ENCODE measurements at regions not wholly inside any gene's neighbourhood (a gene's known extent, or its start where the extent isn't known, plus 50 kb on each side); places are given as distances from the start of the nearest gene placed in this dataset.

DNA sequence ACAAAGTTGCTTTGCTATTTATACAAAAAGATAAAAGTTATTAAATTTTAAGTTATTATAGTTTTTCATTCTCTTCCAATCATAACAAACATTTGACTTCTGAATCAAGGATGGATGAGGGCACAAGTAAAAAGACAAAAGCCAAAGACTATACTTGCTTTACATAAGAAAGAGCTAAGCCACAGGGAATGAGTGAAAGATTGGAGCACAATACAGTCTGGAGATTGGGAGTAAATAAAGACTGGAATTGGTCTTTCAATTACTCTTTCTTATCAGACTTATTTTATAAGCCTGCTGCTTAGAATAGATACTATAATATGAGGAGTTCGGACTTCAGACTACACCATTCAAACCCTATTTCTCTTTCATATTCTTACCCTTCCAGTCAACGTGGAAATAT is 1874.1 kb upstream of the PRR20A start:
- H3K4me1 Mint-ChIP-seq (ENCODE audit: low read depth) = no peaks in the 10 kb centered on the region
- H3K36me3 Mint-ChIP-seq (ENCODE audit: insufficient read depth in 2 of 2) = no peaks in the 10 kb centered on the region
- H3K27me3 Mint-ChIP-seq (ENCODE audit: low read depth) = no peaks in the 10 kb centered on the region
- peaks cover 8 to 12% of the 10 kb centered on the region in 2 donors for H3K9me3 Mint-ChIP-seq
- DNase-seq (no peak), ATAC-seq (replicated peaks in 1 of 2) (no peak)
- no peak overlapping the region for H3K4me3 Mint-ChIP-seq
- H3K27ac Mint-ChIP-seq = no peak overlapping the region

DNA sequence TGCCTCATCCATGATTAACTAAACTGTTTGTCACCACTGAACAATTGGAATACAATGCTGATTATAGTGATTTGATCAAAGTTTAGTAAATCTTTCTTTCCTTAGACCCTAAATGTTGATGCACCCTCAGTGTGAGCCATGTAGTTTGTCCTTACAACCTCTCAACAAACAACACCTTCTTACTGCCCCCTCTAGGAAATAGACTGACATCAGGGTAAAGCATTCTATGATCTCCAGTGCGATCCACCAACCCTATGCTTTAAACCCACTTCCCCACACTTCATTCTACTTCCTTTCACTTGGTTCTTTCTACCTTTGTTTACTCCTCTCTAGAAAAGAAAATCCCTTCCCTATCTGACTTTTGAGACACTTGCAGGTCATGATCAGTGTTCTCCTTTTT is 1842.5 kb upstream of the PRR20A start:
- Mint-ChIP-seq H3K27ac (no peak overlapping the region), H3K27me3 (ENCODE audit: low read depth) (no peaks in the 10 kb centered on the region), H3K4me1 (ENCODE audit: low read depth) (no peaks in the 10 kb centered on the region), H3K36me3 (ENCODE audit: insufficient read depth in 2 of 2) (peaks cover 0 to 1% of the 10 kb centered on the region in 2 donors), H3K4me3 (no peak overlapping the region), H3K9me3 (peaks cover 7 to 18% of the 10 kb centered on the region in 2 donors)
- no peak for DNase-seq
- ATAC-seq (replicated peaks in 1 of 2) = no peak

DNA sequence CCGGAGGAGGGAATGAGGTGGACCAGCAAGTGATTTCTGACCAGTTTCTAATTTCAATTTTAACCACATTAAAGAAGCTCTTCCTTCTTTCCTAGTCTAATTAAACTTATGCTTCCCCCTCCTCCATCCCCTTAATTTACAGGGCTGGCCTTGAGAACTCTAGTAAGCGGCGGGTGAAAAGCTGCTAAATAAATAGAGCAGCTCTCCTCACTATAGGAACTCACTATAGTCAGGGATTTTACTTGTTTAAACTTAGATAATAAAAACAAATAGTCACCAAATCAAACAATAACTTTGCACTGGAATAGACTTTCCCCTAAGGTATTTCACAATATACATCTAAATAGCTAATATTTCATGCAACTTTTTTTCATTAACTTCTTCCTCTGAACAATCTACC is 1838.2 kb upstream of the PRR20A start:
- no peaks in the 10 kb centered on the region for H3K4me1 Mint-ChIP-seq (ENCODE audit: low read depth)
- no peak overlapping the region for H3K4me3 Mint-ChIP-seq
- DNase-seq (no peak), ATAC-seq (replicated peaks in 1 of 2) (no peak)
- no peak overlapping the region for H3K27ac Mint-ChIP-seq
- peaks cover 0 to under 1% of the 10 kb centered on the region in 2 donors for H3K36me3 Mint-ChIP-seq (ENCODE audit: insufficient read depth in 2 of 2)
- no peaks in the 10 kb centered on the region for H3K27me3 Mint-ChIP-seq (ENCODE audit: low read depth)
- H3K9me3 Mint-ChIP-seq = peaks cover 1 to 8% of the 10 kb centered on the region in 2 donors

DNA sequence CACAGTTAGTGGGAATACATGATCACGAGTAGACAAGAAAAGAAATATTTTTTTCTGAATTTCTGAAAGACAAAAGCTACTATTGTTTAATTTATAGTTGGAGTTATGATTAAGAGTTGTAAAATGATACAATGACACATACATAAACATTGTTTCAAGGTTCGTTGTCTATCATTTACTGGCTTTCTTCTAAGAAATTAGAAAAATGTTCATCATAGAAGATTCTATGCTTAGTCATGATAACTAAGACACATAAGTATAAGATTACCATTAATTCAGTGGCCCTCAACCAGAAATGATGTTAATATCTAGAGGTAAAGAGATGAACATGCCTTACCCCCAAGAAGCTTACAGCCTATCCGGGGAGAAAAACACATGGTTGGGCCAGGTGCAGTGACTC is 1832.8 kb upstream of the PRR20A start:
- Mint-ChIP-seq H3K27ac (no peak overlapping the region), H3K4me1 (ENCODE audit: low read depth) (no peaks in the 10 kb centered on the region), H3K4me3 (no peak overlapping the region), H3K9me3 (peaks cover 6 to 7% of the 10 kb centered on the region in 2 donors), H3K27me3 (ENCODE audit: low read depth) (no peaks in the 10 kb centered on the region), H3K36me3 (ENCODE audit: insufficient read depth in 2 of 2) (peaks cover 0 to 1% of the 10 kb centered on the region in 2 donors)
- ATAC-seq (replicated peaks in 1 of 2) = no peak
- no peak for DNase-seq

DNA sequence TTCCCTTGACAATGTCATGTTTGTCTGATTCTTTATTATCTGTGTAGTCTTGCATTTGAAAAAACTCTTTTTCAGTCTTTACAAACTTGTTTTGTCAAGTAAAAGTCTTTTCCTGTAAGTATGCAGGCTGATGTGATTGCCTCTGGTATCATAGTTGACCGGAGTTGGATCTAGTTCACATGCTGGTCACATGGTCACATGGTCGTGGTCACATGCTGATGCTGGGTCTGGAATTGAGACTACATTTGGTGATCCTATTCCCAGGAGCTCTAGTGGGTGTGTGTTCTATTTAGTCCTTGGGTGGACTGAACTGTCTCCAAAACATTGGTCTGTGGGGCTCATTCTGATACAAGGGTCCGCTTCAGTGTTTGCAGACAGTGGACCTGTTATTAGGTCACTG is 1798.8 kb upstream of the PRR20A start:
- H3K27me3 Mint-ChIP-seq (ENCODE audit: low read depth) = no peaks in the 10 kb centered on the region
- no peak overlapping the region for H3K4me3 Mint-ChIP-seq

DNA sequence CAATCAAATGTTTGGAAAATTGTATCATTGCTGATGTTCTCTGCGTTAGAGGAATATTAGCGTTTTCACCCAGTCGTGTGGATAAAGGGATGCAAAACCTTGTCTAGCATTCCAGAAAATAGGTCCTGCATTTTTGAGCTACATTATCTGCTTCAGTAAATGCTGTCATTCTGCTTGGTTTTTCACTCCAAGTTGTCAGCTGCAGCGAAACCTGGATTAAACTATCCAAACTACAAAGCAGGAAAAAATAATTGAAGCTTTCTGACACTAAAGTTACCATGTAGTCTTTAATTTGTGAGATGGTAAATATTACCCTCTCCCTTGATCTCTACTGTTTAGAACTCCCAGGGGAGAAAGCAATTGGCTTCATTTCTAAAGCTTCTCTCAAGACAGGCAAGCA is 1795.5 kb upstream of the PRR20A start:
- Mint-ChIP-seq H3K4me3 (no peak overlapping the region), H3K9me3 (peaks cover 3 to 6% of the 10 kb centered on the region in 2 donors), H3K27ac (no peak overlapping the region), H3K27me3 (ENCODE audit: low read depth) (no peaks in the 10 kb centered on the region), H3K4me1 (ENCODE audit: low read depth) (no peaks in the 10 kb centered on the region), H3K36me3 (ENCODE audit: insufficient read depth in 2 of 2) (peaks cover 0 to 1% of the 10 kb centered on the region in 2 donors)
- no peak for ATAC-seq (replicated peaks in 1 of 2)
- DNase-seq = no peak

More for the DNA sequence above, 1798.8 kb upstream of the PRR20A start:
- H3K27ac Mint-ChIP-seq = no peak overlapping the region
- no peaks in the 10 kb centered on the region for H3K4me1 Mint-ChIP-seq (ENCODE audit: low read depth)
- DNase-seq (no peak), ATAC-seq (replicated peaks in 1 of 2) (no peak)
- peaks cover 3 to 7% of the 10 kb centered on the region in 2 donors for H3K9me3 Mint-ChIP-seq
- H3K36me3 Mint-ChIP-seq (ENCODE audit: insufficient read depth in 2 of 2) = peaks cover 0 to 1% of the 10 kb centered on the region in 2 donors

DNA sequence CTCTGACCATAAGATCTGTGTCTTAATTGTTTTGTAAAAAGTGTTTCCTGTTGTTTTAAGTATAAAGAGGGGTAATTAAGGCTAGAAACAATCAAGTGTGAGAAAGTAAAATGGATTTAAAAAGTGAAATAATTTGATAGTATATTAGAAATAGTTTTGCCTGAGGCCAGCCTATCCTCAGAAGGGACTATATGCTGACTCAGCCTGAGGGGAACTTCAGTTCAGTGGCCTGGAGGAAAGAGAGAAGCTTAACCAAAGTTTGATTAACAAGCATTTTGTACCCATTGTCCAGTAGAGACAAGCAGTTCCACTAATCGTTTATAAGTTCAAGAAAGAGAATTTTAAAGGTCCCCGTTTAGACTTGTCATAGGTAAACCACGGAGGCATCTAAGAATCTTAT is 1793.2 kb upstream of the PRR20A start:
- peaks cover 2 to 5% of the 10 kb centered on the region in 2 donors for H3K9me3 Mint-ChIP-seq
- no peak for ATAC-seq (replicated peaks in 1 of 2)
- H3K27me3 Mint-ChIP-seq (ENCODE audit: low read depth) = no peaks in the 10 kb centered on the region
- no peak overlapping the region for H3K27ac Mint-ChIP-seq
- H3K36me3 Mint-ChIP-seq (ENCODE audit: insufficient read depth in 2 of 2) = no peaks in the 10 kb centered on the region
- H3K4me3 Mint-ChIP-seq = no peak overlapping the region
- H3K4me1 Mint-ChIP-seq (ENCODE audit: low read depth) = no peaks in the 10 kb centered on the region
- DNase-seq = no peak

DNA sequence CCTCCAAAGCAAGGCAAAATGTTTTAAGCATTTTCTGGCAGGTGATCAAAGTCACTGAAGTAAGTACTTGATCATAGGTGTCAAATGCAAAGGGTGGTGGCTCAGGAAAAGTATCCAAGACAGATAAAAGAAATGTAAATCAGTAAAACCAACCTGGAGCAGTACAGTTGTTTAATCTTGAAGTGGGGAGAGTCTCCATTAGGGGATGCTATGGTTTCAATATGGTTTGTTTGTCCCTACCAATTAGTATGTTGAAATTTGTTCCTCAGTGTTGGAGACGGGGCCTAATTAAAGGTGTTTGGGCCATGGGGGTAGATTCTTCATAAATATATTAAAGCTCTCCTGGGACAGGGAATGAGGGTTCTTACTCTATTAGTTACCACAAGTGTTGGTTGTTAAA is 1781.7 kb upstream of the PRR20A start:
- Mint-ChIP-seq H3K36me3 (ENCODE audit: insufficient read depth in 2 of 2) (no peaks in the 10 kb centered on the region), H3K4me1 (ENCODE audit: low read depth) (no peaks in the 10 kb centered on the region), H3K4me3 (no peak overlapping the region), H3K9me3 (peaks cover 0 to 3% of the 10 kb centered on the region in 2 donors), H3K27me3 (ENCODE audit: low read depth) (no peaks in the 10 kb centered on the region), H3K27ac (no peak overlapping the region)
- ATAC-seq (replicated peaks in 1 of 2) (no peak), DNase-seq (no peak)

DNA sequence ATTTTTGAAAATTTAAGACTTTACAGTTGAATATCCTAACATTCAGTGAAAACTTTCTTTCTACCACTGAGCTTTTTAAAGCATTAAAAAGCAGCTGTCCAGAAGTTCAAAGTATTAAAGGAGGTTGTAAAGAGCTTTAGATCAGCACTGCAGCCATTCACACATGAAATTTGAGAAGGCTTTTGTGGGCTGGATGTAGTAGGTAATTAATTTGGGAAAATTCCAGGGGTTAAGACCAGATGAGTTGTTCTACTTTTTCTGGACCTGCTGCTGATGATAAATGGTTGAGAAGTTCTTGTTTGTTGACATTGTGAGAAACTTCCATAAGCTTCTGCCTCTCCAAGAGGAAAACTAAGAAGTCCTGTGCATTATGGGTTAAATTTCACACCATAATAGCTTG is 1779.6 kb upstream of the PRR20A start:
- Mint-ChIP-seq H3K4me3 (no peak overlapping the region), H3K27me3 (ENCODE audit: low read depth) (no peaks in the 10 kb centered on the region), H3K4me1 (ENCODE audit: low read depth) (no peaks in the 10 kb centered on the region), H3K27ac (no peak overlapping the region), H3K36me3 (ENCODE audit: insufficient read depth in 2 of 2) (no peaks in the 10 kb centered on the region), H3K9me3 (peaks cover 5 to 7% of the 10 kb centered on the region in 2 donors)
- no peak for ATAC-seq (replicated peaks in 1 of 2)
- DNase-seq = no peak

DNA sequence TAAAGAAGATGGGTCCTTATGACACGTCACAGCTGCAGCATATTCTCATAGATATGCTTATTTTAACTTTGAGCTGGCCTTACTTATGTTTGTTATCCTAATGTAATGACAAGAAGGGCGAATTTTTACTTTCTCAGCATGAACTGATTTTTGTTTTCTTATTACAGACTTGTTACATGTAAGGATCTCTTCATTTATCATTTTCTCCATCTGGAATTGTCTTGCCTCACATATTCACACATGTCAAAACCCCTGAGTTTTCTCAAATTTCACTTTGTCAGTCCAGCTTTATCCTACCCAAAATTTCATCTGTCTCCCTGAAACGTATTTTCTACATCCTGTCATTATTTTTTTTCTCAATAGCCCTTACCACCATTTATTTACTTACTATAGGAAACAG is 1774.0 kb upstream of the PRR20A start:
- DNase-seq (no peak), ATAC-seq (replicated peaks in 1 of 2) (no peak)
- no peaks in the 10 kb centered on the region for H3K4me1 Mint-ChIP-seq (ENCODE audit: low read depth)
- no peaks in the 10 kb centered on the region for H3K27me3 Mint-ChIP-seq (ENCODE audit: low read depth)
- H3K36me3 Mint-ChIP-seq (ENCODE audit: insufficient read depth in 2 of 2) = no peaks in the 10 kb centered on the region
- H3K9me3 Mint-ChIP-seq = peaks cover 10 to 11% of the 10 kb centered on the region in 2 donors
- H3K27ac Mint-ChIP-seq = no peak overlapping the region
- H3K4me3 Mint-ChIP-seq = no peak overlapping the region

DNA sequence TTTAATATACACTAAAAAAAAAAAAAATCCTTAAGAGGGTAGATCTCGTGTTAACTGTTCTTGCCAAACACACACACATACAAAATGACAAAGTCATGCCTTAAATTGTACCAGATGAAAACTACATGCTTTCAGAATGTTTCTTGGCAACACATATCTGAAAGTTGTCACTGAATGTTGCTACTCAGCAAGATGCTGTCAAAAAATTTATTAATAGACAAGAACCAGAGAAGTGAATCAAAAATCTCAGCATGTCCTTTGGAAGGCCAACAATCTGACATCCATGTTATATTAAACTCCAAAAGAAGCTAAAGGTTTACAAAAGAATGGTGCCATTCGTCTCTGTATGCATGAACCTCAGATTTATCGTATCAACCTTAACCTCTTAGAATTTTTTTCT is 1746.2 kb upstream of the PRR20A start:
- H3K27me3 Mint-ChIP-seq (ENCODE audit: low read depth) = no peaks in the 10 kb centered on the region
- H3K36me3 Mint-ChIP-seq (ENCODE audit: insufficient read depth in 2 of 2) = no peaks in the 10 kb centered on the region
- DNase-seq (no peak), ATAC-seq (replicated peaks in 1 of 2) (no peak)
- H3K4me3 Mint-ChIP-seq = no peak overlapping the region
- H3K9me3 Mint-ChIP-seq = peaks cover 7 to 8% of the 10 kb centered on the region in 2 donors
- H3K27ac Mint-ChIP-seq = no peak overlapping the region
- no peaks in the 10 kb centered on the region for H3K4me1 Mint-ChIP-seq (ENCODE audit: low read depth)

DNA sequence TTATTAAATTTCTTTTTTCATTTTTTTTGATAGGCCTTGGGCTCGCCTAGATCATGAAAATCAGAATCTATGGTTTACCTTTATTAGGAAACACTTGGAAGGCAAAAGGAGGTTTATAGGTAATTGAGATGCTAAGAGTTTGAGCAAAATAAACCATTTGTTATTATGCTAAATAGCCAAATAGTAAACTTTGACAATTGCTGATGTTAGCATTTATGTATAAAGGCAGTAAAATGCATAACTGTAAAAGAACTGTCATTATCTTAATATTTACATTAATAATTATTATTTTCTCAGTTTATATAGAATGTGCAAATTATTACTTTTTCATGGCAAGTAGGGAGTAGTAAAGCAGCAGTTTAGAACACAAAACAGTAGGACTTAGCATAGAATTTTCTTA is 1737.8 kb upstream of the PRR20A start:
- no peak overlapping the region for H3K4me3 Mint-ChIP-seq
- no peaks in the 10 kb centered on the region for H3K4me1 Mint-ChIP-seq (ENCODE audit: low read depth)
- H3K36me3 Mint-ChIP-seq (ENCODE audit: insufficient read depth in 2 of 2) = peaks cover 0 to 2% of the 10 kb centered on the region in 2 donors
- H3K9me3 Mint-ChIP-seq = peaks cover 8 to 11% of the 10 kb centered on the region in 2 donors
- DNase-seq (no peak), ATAC-seq (replicated peaks in 1 of 2) (no peak)
- H3K27me3 Mint-ChIP-seq (ENCODE audit: low read depth) = no peaks in the 10 kb centered on the region
- no peak overlapping the region for H3K27ac Mint-ChIP-seq

DNA sequence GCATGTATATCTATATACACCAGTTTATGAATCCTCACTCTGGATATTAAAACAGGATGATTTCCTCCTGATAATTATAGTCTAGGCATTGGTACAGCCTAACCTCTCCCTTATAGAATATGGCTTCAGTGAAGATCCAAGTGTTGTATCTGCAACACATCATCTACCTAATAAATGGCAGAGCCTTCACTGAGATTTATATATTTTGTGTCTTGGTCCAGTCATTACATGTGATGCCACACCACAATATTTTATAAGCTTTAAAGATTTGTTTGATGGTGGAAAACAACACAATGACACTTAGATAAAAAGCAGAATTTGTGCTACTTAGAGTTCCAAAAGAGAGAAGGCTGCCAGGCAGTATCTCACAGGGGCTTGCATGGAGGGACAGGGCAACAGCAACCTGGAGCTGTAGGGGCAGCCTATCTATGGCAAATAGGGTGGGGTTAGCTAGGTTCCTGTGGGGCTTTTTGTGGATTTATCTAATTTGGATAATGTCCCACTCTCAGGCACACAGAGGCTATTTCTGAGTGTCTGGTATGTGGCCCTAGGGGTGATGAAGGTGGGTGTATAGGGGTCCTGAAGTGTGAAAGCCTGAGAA is 1736.7 kb upstream of the PRR20A start:
- peaks cover 0 to 2% of the 10 kb centered on the region in 2 donors for H3K36me3 Mint-ChIP-seq (ENCODE audit: insufficient read depth in 2 of 2)
- no peak for ATAC-seq (replicated peaks in 1 of 2)

More for the DNA sequence above, 1736.7 kb upstream of the PRR20A start:
- Mint-ChIP-seq H3K27me3 (ENCODE audit: low read depth) (no peaks in the 10 kb centered on the region), H3K9me3 (peaks cover 8 to 11% of the 10 kb centered on the region in 2 donors), H3K4me3 (no peak overlapping the region), H3K27ac (no peak overlapping the region), H3K4me1 (ENCODE audit: low read depth) (no peaks in the 10 kb centered on the region)
- DNase-seq = no peak
